Activated CD8-positive, alpha-beta memory T cell treated with anti-CD3 and anti-CD28 coated beads, Interleukin-2, amount 10 ng/mL, durations not matched to agents 7 days and 5 days (primary cell): ENCODE measurements at regions not wholly inside any gene's neighbourhood (a gene's known extent, or its start where the extent isn't known, plus 50 kb on each side); places are given as distances from the start of the nearest gene placed in this dataset.
"Not testable (repeated sequence)": the region's sequence is repeated elsewhere in the genome, so short reads cannot be mapped to it uniquely, and the experiment has no call there.

Source experiments
- ATAC-seq: fragments of 150-1000 bp; cut with Tn5 transposase; one replicate; pipeline ENCODE4 v1.10.0; 2021; ENCODE audit warnings: moderate library complexity
- CTCF ChIA-PET: fragments of 350-600 bp; sonication (Branson Sonifier 250); formaldehyde crosslinking; loops from one replicate; lab custom pipeline; 2021; ENCODE audit warnings: antibody characterized with exemption; lab: Charles Lee
- DNase-seq: peaks from one replicate; pipeline ENCODE4 v3.0.0-alpha.2; 2020
- H3K27ac Mint-ChIP-seq: one replicate; pipeline ENCODE4 v1.8.0; 2021; ENCODE audit warnings: mild to moderate bottlenecking, mixed read lengths
- H3K27me3 Mint-ChIP-seq: one replicate; pipeline ENCODE4 v1.8.0; 2021; ENCODE audit warnings: mixed read lengths
- H3K36me3 Mint-ChIP-seq: one replicate; pipeline ENCODE4 v1.8.0; 2021; ENCODE audit warnings: mild to moderate bottlenecking, mixed read lengths
- H3K4me1 Mint-ChIP-seq: one replicate; pipeline ENCODE4 v1.8.0; 2021; ENCODE audit warnings: mixed read lengths
- H3K4me3 Mint-ChIP-seq: one replicate; pipeline ENCODE4 v1.8.0; 2021; ENCODE audit warnings: mild to moderate bottlenecking, moderate library complexity, mixed read lengths
- H3K9me3 Mint-ChIP-seq: one replicate; pipeline ENCODE4 v1.8.0; 2022; ENCODE audit warnings: low read depth, mixed read lengths

DNA sequence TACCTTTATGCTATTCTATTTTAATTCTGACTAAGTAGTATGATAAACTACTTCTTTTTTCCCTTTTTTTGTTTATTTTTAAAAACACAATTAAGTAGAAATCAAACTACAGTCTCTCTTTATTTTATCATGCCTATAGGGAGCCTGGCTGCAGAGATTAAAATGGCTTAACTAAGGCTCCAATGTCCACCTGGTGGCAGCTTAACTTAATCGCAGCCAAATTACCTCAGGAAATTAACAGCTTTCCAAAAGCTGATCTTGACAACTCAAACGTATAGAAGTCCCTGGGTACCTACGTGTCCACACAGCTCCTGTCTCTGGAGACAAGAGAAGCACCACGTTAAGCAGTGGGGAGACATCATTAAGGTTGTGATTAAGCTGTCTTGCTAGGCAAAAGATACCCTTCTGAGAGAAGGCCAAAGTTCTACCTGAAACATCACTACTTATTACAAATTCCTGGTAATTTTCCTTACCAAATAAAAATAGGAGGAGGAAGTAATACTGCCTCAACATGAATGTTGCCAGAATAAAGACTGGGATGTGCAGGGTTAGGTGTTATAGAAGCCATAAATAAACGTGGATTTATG, 63.2 kb upstream of the SNX19 start:
- ATAC-seq (no peak), DNase-seq (no peak)
- CTCF ChIA-PET = no interaction called here
- H3K9me3 Mint-ChIP-seq = no peaks in the 10 kb centered on the region
- H3K4me3 Mint-ChIP-seq = no peak overlapping the region
- no peak overlapping the region for H3K27ac Mint-ChIP-seq
- H3K36me3 Mint-ChIP-seq = no peaks in the 10 kb centered on the region
- no peaks in the 10 kb centered on the region for H3K4me1 Mint-ChIP-seq
- H3K27me3 Mint-ChIP-seq = peaks cover 2% of the 10 kb centered on the region

DNA sequence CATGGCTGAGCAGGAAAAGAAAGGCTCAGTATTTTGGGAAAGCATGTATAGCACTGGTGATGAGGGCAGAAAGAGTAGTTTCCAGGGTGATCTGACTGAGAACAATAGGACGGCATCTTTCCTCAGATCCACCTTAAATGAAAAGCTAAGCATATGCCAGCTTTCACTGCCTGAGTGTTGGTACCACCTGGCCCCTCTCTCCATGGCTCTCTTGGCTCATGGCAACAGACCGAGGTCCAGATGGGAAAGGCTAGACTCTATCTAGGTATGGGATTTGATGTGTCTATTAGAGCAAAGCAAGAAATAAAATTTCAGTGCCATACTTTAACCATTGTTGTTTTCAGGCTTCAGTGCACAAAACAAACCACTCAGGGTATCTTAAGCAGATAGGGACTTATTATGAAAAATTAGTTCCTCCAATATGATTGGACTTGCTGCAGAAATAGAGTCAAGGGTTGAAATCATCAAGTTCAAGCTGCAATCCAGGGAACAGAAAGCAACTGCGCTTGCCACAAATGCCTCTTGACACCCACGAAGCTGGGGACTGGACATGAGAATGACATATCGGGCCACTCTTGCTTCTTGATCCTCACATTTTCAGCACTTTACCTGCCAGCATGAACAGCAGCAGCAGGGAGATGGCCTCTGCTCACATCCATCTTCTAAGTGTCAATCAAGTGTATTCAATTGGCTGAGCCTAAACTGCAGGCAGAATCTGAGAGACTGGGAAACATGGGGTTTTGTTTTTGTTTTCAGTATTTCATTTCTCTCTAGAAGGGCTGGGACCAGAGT, 64.0 kb upstream of the SNX19 start:
- no peak overlapping the region for H3K4me3 Mint-ChIP-seq
- H3K27ac Mint-ChIP-seq = no peak overlapping the region
- DNase-seq (no peak), ATAC-seq (no peak)
- no peaks in the 10 kb centered on the region for H3K27me3 Mint-ChIP-seq
- no peaks in the 10 kb centered on the region for H3K4me1 Mint-ChIP-seq
- no peaks in the 10 kb centered on the region for H3K36me3 Mint-ChIP-seq
- CTCF ChIA-PET = no interaction called here
- H3K9me3 Mint-ChIP-seq = no peaks in the 10 kb centered on the region

DNA sequence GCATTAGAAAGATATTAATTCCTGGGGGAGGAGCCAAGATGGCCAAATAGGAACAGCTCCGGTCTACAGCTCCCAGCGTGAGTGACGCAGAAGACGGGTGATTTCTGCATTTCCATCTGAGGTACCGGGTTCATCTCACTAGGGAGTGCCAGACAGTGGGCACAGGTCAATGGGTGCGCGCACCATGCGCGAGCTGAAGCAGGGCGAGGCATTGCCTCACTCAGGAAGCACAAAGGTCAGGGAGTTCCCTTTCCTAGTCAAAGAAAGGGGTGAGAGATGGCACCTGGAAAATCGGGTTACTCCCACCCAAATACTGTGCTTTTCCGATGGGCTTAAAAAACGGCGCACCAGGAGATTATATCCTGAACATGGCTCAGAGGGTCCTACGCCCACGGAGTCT, 68.0 kb upstream of the SNX19 start:
- DNase-seq, ATAC-seq, H3K27ac Mint-ChIP-seq, H3K9me3 Mint-ChIP-seq, H3K27me3 Mint-ChIP-seq, H3K4me1 Mint-ChIP-seq, CTCF ChIA-PET, H3K36me3 Mint-ChIP-seq, H3K4me3 Mint-ChIP-seq: not testable (repeated sequence)

DNA sequence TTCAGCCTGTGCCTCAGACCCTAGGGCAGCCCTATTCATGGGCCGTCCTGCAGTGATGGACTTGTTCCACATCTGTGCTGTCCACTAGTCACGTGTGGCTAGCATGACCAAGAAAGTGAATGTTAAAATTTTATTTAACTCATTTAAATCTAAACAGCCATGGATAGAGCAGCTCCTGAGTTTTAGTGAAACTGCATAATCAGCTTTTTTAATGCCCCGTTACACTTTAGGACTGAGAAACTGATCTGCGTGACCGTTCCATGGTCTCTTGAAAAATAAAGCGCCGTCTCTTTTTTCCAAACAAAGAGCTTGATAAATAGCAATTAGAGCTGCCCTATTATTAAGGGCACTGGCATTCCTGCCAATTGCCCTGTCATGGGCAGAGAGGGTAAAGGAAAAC, 76.5 kb upstream of the SNX19 start:
- Mint-ChIP-seq H3K27ac (no peak overlapping the region), H3K4me1 (no peaks in the 10 kb centered on the region), H3K9me3 (no peaks in the 10 kb centered on the region), H3K4me3 (no peak overlapping the region), H3K27me3 (no peaks in the 10 kb centered on the region), H3K36me3 (no peaks in the 10 kb centered on the region)
- ATAC-seq (no peak), DNase-seq (no peak)
- CTCF ChIA-PET = no interaction called here

DNA sequence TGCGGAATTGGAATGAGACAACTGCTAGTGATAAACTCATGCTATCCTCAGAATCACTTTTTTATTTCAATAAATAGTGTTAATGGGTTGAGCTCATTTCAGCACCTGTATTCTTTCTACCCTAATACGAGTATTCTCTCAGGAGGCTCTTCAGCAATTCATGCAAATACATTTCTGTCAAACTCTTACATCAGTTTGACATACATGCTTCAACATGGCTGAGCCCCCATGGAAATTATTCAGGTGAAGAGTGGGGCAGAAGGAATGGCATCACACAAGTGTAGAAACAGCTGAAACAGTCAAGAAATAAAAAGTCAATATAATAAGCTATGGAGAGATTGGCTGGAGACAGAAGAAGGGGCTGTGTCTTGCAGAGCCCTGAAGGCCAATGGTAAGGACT, 77.8 kb upstream of the SNX19 start:
- Mint-ChIP-seq H3K27me3 (no peaks in the 10 kb centered on the region), H3K9me3 (no peaks in the 10 kb centered on the region), H3K27ac (no peak overlapping the region), H3K36me3 (no peaks in the 10 kb centered on the region), H3K4me3 (no peak overlapping the region), H3K4me1 (no peaks in the 10 kb centered on the region)
- CTCF ChIA-PET = no interaction called here
- no peak for DNase-seq
- no peak for ATAC-seq

DNA sequence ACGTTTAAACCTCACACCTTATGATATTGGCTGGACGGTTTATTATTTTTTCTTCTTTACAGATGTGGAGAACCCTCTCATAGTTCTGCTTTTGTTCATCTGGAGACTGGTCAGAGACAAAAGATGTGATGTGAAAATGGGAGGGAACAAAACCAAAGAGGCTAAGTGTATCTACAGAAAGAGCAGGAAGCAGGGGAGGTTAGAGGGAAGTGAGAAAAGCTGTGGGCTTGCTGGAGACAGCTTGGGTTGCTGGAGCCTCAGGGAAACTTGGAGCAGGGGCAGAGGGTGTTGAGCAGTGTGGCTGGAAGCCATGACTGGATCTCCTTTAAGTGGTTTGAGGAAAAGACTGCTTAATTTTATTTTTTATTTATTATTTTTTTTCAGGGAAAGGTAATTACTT, 79.0 kb upstream of the SNX19 start:
- H3K9me3 Mint-ChIP-seq = no peaks in the 10 kb centered on the region
- H3K27me3 Mint-ChIP-seq = no peaks in the 10 kb centered on the region
- H3K4me1 Mint-ChIP-seq = no peaks in the 10 kb centered on the region
- H3K36me3 Mint-ChIP-seq = no peaks in the 10 kb centered on the region
- ATAC-seq = no peak
- no peak overlapping the region for H3K4me3 Mint-ChIP-seq
- no peak overlapping the region for H3K27ac Mint-ChIP-seq
- CTCF ChIA-PET = no interaction called here
- no peak for DNase-seq

DNA sequence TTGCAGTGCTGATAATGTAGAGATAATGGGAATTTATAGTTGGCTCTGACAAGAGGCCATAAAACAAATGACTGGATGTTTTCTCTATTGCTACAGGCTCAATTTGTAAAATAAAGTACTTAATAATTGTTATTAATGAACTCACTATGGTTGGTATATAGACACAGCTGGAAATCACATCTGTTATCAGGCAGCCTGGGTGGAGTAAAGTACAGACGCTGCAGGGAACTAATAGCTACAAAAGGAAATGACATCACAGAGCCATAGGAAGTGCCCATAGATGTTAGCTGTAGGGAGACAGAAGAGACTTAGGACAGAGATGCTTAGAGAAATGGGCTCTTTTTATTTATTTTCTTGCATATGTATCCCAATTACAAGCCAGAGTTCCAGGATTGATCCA, 81.0 kb upstream of the SNX19 start:
- Mint-ChIP-seq H3K4me1 (no peaks in the 10 kb centered on the region), H3K27me3 (no peaks in the 10 kb centered on the region), H3K27ac (no peak overlapping the region), H3K36me3 (no peaks in the 10 kb centered on the region), H3K9me3 (no peaks in the 10 kb centered on the region), H3K4me3 (no peak overlapping the region)
- no peak for ATAC-seq
- DNase-seq = no peak
- CTCF ChIA-PET = no interaction called here

DNA sequence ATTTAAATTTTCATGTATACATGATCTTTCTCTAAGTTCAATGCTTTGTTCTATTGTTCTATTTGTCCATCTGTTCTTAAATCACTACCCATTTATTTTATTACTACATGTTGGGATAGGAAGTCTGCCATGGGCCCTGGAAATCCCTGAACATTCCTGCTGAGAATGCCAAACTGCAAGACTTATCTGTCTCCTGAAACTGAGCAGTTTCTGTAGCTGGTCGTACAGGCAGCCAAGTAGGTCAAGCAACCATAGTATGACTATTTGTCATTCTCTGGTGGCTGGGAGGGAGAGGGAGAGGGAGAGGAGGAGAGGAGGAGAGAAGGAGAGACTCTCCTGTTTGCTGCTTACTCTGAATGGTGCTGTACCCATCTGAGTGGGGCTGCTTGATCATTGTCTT, 82.8 kb upstream of the SNX19 start:
- H3K27ac Mint-ChIP-seq = no peak overlapping the region
- ATAC-seq (no peak), DNase-seq (no peak)
- no peaks in the 10 kb centered on the region for H3K4me1 Mint-ChIP-seq
- no peaks in the 10 kb centered on the region for H3K27me3 Mint-ChIP-seq
- no peak overlapping the region for H3K4me3 Mint-ChIP-seq
- H3K36me3 Mint-ChIP-seq = no peaks in the 10 kb centered on the region
- CTCF ChIA-PET = no interaction called here
- H3K9me3 Mint-ChIP-seq = no peaks in the 10 kb centered on the region

DNA sequence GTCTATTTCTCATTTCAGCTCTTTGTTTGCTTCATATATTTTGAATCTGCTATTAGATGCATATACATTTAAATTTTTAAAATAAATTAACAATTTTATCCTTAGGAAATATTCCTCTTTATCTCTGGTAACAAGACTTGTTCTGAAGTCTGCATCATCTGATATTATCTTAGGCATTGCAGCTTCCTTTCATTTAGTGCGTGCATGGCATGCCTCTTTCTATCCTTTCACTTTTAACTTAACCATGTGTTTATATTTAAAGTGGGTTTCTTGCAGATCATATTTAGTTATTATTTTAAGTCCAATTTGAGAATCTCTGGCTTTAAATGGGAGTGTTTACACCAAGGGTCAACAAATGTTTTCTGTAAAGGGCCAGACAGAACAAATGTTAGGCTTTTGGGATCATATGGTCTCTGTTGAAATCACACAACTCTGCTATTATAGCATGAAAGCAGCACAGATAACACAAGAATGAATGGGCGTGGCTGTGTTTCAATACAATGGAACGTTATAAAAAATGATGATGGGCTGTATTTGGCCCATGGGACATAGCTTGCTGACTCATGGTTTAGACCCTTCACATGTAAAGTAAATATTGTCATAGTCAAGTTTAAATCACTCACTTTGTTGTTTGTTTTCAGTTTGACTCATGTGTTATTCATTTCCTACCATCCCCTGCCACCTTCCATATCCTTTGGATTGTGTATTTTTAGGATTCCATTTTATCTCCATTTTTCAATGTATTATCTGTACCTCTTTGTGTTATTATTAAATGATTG, 83.9 kb upstream of the SNX19 start:
- CTCF ChIA-PET = no interaction called here
- DNase-seq (no peak), ATAC-seq (no peak)
- Mint-ChIP-seq H3K4me3 (no peak overlapping the region), H3K4me1 (no peaks in the 10 kb centered on the region), H3K36me3 (no peaks in the 10 kb centered on the region), H3K27me3 (no peaks in the 10 kb centered on the region), H3K9me3 (no peaks in the 10 kb centered on the region), H3K27ac (no peak overlapping the region)

DNA sequence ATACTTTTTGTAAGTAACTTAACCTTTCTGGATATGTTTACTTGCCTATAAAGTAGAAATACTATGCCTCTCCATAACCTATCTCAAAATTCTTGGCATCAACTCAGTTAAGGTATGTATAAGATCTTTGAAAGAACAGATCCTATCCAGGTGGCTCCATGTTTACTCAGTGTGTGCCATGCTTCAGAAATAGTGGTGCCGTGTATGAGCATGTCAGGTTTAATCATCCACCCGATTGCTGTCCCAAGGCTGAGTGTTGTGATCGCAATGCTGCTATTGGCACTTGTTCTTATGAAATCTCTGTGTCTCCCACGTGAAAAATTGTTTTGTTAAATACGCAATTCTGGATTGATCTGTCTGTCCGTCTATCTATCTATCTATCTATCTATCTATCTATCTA, 85.9 kb upstream of the SNX19 start:
- CTCF ChIA-PET = no interaction called here
- H3K27me3 Mint-ChIP-seq = no peaks in the 10 kb centered on the region
- H3K4me1 Mint-ChIP-seq = no peaks in the 10 kb centered on the region
- no peak overlapping the region for H3K27ac Mint-ChIP-seq
- ATAC-seq (no peak), DNase-seq (no peak)
- H3K4me3 Mint-ChIP-seq = no peak overlapping the region
- no peaks in the 10 kb centered on the region for H3K9me3 Mint-ChIP-seq
- H3K36me3 Mint-ChIP-seq = no peaks in the 10 kb centered on the region

DNA sequence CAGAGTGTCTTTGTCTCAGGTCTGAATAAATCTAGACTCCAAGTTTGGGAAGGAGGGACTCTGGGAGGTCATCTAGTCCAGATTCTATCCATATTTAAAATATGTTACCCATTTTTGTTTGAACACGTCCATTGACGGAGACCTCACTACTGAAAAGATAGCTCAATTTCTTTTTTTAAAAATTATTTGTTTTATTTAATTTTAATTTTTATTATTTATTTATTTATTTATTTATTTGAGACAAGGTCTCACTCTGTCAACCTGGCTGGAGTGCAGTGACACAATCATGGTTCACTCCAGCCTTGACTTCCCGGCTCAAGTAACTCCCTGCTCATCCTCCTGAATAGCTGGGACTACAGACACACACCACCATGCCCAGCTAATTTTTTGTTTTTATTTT, 89.5 kb upstream of the SNX19 start:
- CTCF ChIA-PET = no interaction called here
- DNase-seq (no peak), ATAC-seq (no peak)
- no peaks in the 10 kb centered on the region for H3K36me3 Mint-ChIP-seq
- no peaks in the 10 kb centered on the region for H3K4me1 Mint-ChIP-seq
- H3K4me3 Mint-ChIP-seq = no peak overlapping the region
- peaks cover 2% of the 10 kb centered on the region for H3K27me3 Mint-ChIP-seq
- no peak overlapping the region for H3K27ac Mint-ChIP-seq
- H3K9me3 Mint-ChIP-seq = no peaks in the 10 kb centered on the region

DNA sequence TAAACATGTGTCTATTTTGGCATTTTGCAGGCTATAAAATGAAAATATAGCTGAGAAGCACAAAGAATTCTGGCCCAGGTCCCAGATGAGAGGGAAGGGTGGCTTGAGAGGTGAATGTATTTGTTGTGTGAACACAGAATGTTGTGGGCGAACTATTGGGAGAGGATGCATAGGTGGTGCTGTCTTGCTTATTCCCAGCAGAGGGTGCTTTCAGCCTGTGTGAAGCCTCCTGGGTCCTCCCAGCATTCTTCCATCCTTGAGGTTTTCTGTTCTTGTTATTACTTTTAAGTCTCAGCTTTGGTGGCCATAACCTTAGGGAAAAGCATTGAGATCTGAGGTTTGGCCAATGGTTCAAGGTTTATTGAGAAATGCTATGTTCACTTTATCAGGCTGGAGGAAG, 108.7 kb upstream of the SNX19 start:
- Mint-ChIP-seq H3K27me3 (no peaks in the 10 kb centered on the region), H3K9me3 (no peaks in the 10 kb centered on the region), H3K36me3 (no peaks in the 10 kb centered on the region), H3K4me1 (no peaks in the 10 kb centered on the region), H3K4me3 (no peak overlapping the region), H3K27ac (no peak overlapping the region)
- CTCF ChIA-PET = no interaction called here
- ATAC-seq = no peak
- DNase-seq = no peak

DNA sequence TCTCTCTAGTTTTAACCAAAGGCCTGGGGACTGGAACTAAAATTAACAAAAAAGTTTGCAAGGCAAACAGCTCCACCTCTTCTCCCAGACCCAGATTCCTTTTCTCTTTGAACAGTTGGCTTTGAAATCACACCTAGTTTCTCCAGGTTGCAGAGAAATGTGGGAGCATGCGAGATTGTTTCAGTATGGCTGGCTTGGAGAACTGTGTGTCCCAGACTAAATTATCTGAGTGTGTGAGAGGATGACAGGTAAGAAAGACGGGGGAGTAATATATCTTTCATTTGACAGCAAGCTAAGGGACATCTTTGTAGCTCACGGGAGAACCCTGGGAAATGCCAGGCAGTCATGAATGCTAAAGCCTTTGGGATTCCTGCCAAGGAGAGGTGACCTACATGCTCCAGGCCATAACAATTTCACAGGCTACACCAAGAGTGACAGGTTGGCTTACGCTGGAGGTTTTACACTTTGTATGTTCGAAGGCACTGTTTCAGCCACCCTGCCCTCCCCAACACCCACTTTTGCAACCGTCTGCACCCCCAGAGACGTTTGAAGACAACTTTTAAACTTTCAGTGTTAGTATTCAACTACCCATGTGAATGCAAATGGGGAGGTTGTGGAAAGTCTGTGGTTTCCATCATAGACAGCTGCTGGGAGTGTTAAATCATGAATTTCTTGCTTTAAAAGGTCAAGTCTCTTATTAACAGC, 109.3 kb upstream of the SNX19 start:
- CTCF ChIA-PET = no interaction called here
- Mint-ChIP-seq H3K4me1 (no peaks in the 10 kb centered on the region), H3K9me3 (no peaks in the 10 kb centered on the region), H3K27ac (no peak overlapping the region), H3K27me3 (no peaks in the 10 kb centered on the region), H3K4me3 (no peak overlapping the region), H3K36me3 (no peaks in the 10 kb centered on the region)
- DNase-seq (no peak), ATAC-seq (no peak)
